HCT116 (cell line): ENCODE measurements at regions not wholly inside any gene's neighbourhood (a gene's known extent, or its start where the extent isn't known, plus 50 kb on each side); places are given as distances from the start of the nearest gene placed in this dataset.

Source experiments
- ATAC-seq: fragments of 200-7000 bp; cut with Tn5 transposase; 2 replicates; pipeline ENCODE4 v1.9.1; 2020; ENCODE audit warnings: mild to moderate bottlenecking, moderate library complexity
- BruUV-seq: library from RNA; stranded (reverse); fragments of 400-500 nt; replicated peaks from 2 replicates; lab custom pipeline; 2021; lab: Mats Ljungman, UMichigan
- CTCF ChIA-PET: fragments of 300-600 bp; sonication (Branson Sonifier 250); formaldehyde crosslinking; loops from one replicate; lab custom pipeline; 2021; ENCODE audit warnings: antibody characterized with exemption; lab: Charles Lee
- POLR2A ChIA-PET: fragments of 300-600, 350-600 bp; sonication (Branson Sonifier 250); formaldehyde crosslinking; loops from one replicate; lab custom pipeline; 2021; ENCODE audit warnings: antibody characterized with exemption; lab: Charles Lee
- RAD21 ChIA-PET, 2 experiments: fragments of 300-600 bp; sonication (Branson Sonifier 250); formaldehyde crosslinking; loops; one replicate each; lab custom pipeline; 2023; ENCODE audit warnings: low total read pairs in 2 of 2; ENCODE audit not compliant: uncharacterized antibody in 2 of 2, unreplicated experiment in 2 of 2, low non-redundant PET in 1 of 2; lab: Charles Lee
- DNase-seq: peaks from one replicate; pipeline ENCODE4 v3.0.0-alpha.2; 2010; ENCODE audit warnings: low read depth, low spot score
- H2AFZ ChIP-seq: fragments of 200-600 bp; shearing (Covaris generic), sonication (generic); 2 replicates; pipeline ENCODE4 v1.6.1; 2017; ENCODE audit warnings: low read depth, mixed run types, mixed read lengths, antibody characterized with exemption, low read length; ENCODE audit not compliant: poor library complexity, severe bottlenecking
- H3K27ac ChIP-seq: 2 replicates; pipeline ENCODE4 v1.5.1; 2012; ENCODE audit warnings: low read depth, low read length
- H3K27me3 ChIP-seq: fragments of 200-600 bp; sonication (generic); 2 replicates; pipeline ENCODE4 v1.6.1; 2016; ENCODE audit warnings: mixed run types, low read length, mixed read lengths; ENCODE audit not compliant: insufficient read depth
- H3K36me3 ChIP-seq, 2 experiments: fragments of 200-500 bp in 1 of 2; fragments of 200-600 bp in 1 of 2; sonication (Bioruptor generic) in 1 of 2; sonication (generic) in 1 of 2; 2 replicates each; pipeline versions ENCODE4 v1.5.1 to v1.6.1; 2014 to 2016; ENCODE audit warnings: low read length in 2 of 2, inconsistent platforms in 1 of 2, mixed read lengths in 1 of 2, mixed run types in 1 of 2; ENCODE audit not compliant: insufficient read depth in 2 of 2, control insufficient read depth in 1 of 2
- H3K4me1 ChIP-seq, 2 experiments: fragments of 200-600 bp in 1 of 2; sonication (generic) in 1 of 2; 2 replicates each; pipeline versions ENCODE4 v1.5.1 to v1.6.1; 2012 to 2017; ENCODE audit warnings: low read length in 2 of 2, inconsistent platforms in 1 of 2, mild to moderate bottlenecking in 1 of 2, mixed read lengths in 1 of 2, mixed run types in 1 of 2, moderate library complexity in 1 of 2; ENCODE audit not compliant: insufficient read depth in 2 of 2, control insufficient read depth in 1 of 2
- H3K4me2 ChIP-seq: fragments of 200-600 bp; sonication (generic); 2 replicates; pipeline ENCODE4 v1.6.1; 2017; ENCODE audit warnings: mixed run types, low read length, mixed read lengths
- H3K4me3 ChIP-seq, 2 experiments: fragments of 200-600 bp in 1 of 2; sonication (generic) in 1 of 2; replicated peaks in 1 of 2; 2 replicates each; pipeline ENCODE4 v1.5.1; 2011 to 2016; ENCODE audit warnings: low read length in 2 of 2, control low read depth in 1 of 2, low read depth in 1 of 2, mild to moderate bottlenecking in 1 of 2, mixed read lengths in 1 of 2, mixed run types in 1 of 2
- H3K79me2 ChIP-seq: fragments of 200-600 bp; sonication (generic); 2 replicates; pipeline ENCODE4 v1.6.1; 2017; ENCODE audit warnings: mild to moderate bottlenecking, mixed run types, low read length, moderate library complexity, mixed read lengths; ENCODE audit not compliant: insufficient read depth
- H3K9ac ChIP-seq: fragments of 200-600 bp; sonication (generic); 2 replicates; pipeline ENCODE4 v1.6.1; 2016; ENCODE audit warnings: low read length, mixed read lengths
- H3K9me2 ChIP-seq: fragments of 200-600 bp; sonication (generic), shearing (Covaris generic); 2 replicates; pipeline ENCODE4 v1.6.1; 2017; ENCODE audit warnings: mixed run types, mild to moderate bottlenecking, moderate library complexity; ENCODE audit not compliant: insufficient read depth
- H3K9me3 ChIP-seq, 2 experiments: fragments of 200-500 bp in 1 of 2; fragments of 200-600 bp in 1 of 2; sonication (Bioruptor generic) in 1 of 2; sonication (generic) in 1 of 2; 2 replicates each; pipeline ENCODE4 v1.6.1; 2014 to 2017; ENCODE audit warnings: low read length in 2 of 2, mixed read lengths in 2 of 2, inconsistent platforms in 1 of 2, low read depth in 1 of 2, mild to moderate bottlenecking in 1 of 2, mixed run types in 1 of 2, moderate library complexity in 1 of 2; ENCODE audit not compliant: control insufficient read depth in 1 of 2, insufficient read depth in 1 of 2
- H4K20me1 ChIP-seq: fragments of 200-600 bp; sonication (generic), shearing (Covaris generic); 2 replicates; pipeline ENCODE4 v1.6.1; 2017; ENCODE audit warnings: mixed run types, mild to moderate bottlenecking, moderate library complexity; ENCODE audit not compliant: insufficient read depth
- CEBPB ChIP-seq: IDR thresholded peaks from 2 replicates; pipeline ENCODE4 v1.6.1; 2012; ENCODE audit warnings: low read depth
- EGR1 ChIP-seq: IDR thresholded peaks from 2 replicates; pipeline ENCODE4 v1.6.1; 2012; ENCODE audit warnings: low read depth
- EZH2 ChIP-seq: fragments of 200-600 bp; sonication (generic); IDR thresholded peaks from 2 replicates; pipeline ENCODE4 v1.6.1; 2017; ENCODE audit warnings: antibody characterized with exemption, mixed run types
- EZH2phosphoT487 ChIP-seq: fragments of 200-600 bp; IDR thresholded peaks from 2 replicates; pipeline ENCODE4 v1.6.1; 2018; ENCODE audit warnings: antibody characterized with exemption, borderline replicate concordance
- JUND ChIP-seq: IDR thresholded peaks from 2 replicates; pipeline ENCODE4 v1.6.1; 2012
- POLR2A ChIP-seq: IDR thresholded peaks from 2 replicates; pipeline ENCODE4 v1.7.0; 2011; ENCODE audit warnings: borderline replicate concordance; ENCODE audit not compliant: insufficient read depth, insufficient read length; ENCODE audit errors: extremely low read depth
- RAD21 ChIP-seq: IDR thresholded peaks from 2 replicates; pipeline ENCODE4 v1.6.1; 2012; ENCODE audit warnings: low read depth, mild to moderate bottlenecking
- SRF ChIP-seq: IDR thresholded peaks from 2 replicates; pipeline ENCODE4 v1.6.1; 2012; ENCODE audit warnings: low read depth
- TCF7L2 ChIP-seq: IDR thresholded peaks from 2 replicates; pipeline ENCODE4 v1.7.0; 2011; ENCODE audit warnings: borderline replicate concordance, inconsistent platforms; ENCODE audit not compliant: insufficient read depth, insufficient read length; ENCODE audit errors: extremely low read depth
- ZBTB33 ChIP-seq: IDR thresholded peaks from 2 replicates; pipeline ENCODE4 v1.6.1; 2011; ENCODE audit warnings: mild to moderate bottlenecking, low read length, moderate library complexity; ENCODE audit not compliant: insufficient replicate concordance; ENCODE audit errors: extremely low read depth
- ZNF274 ChIP-seq: fragments of 200-500 bp; sonication (Bioruptor generic); IDR thresholded peaks from 2 replicates; pipeline ENCODE4 v1.6.1; 2014; ENCODE audit warnings: mild to moderate bottlenecking, low read depth, low read length, inconsistent platforms
- intact Hi-C: fragments of 100-400 bp; cut with micrococcal nuclease; formaldehyde crosslinking; loops from 2 replicates; pipeline ENCODE4 v1.10.0; 2022
- TF ChIP-seq, protein P1 (sequence below): IDR thresholded peaks from 2 replicates; pipeline ENCODE4 v1.6.1; 2012
- TF ChIP-seq, protein P2 (sequence below): IDR thresholded peaks from 2 replicates; pipeline ENCODE4 v1.6.1; 2012; ENCODE audit warnings: low read depth

GRCh38 chr2:120548627-120549608 lies 186.8 kb upstream of the GLI2 start:
- Histone ChIP-seq H3K27me3 (no peaks in the 10 kb centered on the region), H3K4me2 (no peak overlapping the region), H2AFZ (no peak overlapping the region), H3K36me3 (no peaks in the 10 kb centered on the region), H3K79me2 (no peaks in the 10 kb centered on the region), H3K27ac (no peak overlapping the region), H3K9me3 (no peaks in the 10 kb centered on the region), H4K20me1 (no peaks in the 10 kb centered on the region), H3K9ac (no peak overlapping the region), H3K4me1 (peaks cover 4 to 23% of the 10 kb centered on the region in 2 experiments; a peak in 3 of 4 replicates), H3K4me3 (no peak overlapping the region), H3K9me2 (no peaks in the 10 kb centered on the region)
- ChIA-PET POLR2A (no interaction called here), CTCF (interaction anchor here (0.8 to 1.4 kb wide), 2 partner anchors 28 to 206 kb away, joined by 3 read pairs; no protein-coding TSS in a partner anchor), RAD21 (no interaction called here)
- no peak for ATAC-seq
- intact Hi-C loops: no loop called here
- no peak for DNase-seq
- no TSS peak for BruUV-seq
- no peak for TF ChIP-seq RAD21

DNA sequence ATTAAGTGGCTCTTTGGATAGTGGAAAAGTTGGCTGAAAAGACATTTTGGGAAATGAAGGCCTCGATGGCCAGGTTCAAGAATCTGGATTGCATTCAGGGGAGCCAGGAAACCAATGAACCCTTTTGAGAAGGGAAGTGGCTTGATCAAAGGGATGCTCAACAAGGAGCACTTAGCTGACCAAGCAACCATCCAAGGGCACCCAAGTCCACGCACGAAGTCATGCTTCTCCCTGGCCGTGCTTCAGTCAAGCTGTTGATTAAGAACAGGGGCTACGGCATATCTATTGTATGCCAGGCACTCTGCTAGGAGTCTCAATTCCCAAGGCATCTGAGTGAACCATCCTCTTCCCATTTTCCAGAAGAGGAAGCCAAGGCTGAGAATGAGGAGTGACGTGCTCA lies 185.8 kb upstream of the GLI2 start:
- ChIA-PET CTCF (interaction anchor here (1.4 kb wide), 1 partner anchor 206 kb away, joined by 3 read pairs; no protein-coding TSS in a partner anchor), RAD21 (no interaction called here), POLR2A (no interaction called here)
- TF ChIP-seq SRF (no peak), CEBPB (no peak), TCF7L2 (no peak), EGR1 (no peak), ZNF274 (no peak), POLR2A (no peak), ZBTB33 (no peak), EZH2 (no peak), EZH2phosphoT487 (no peak), JUND (no peak)
- TF ChIP-seq, protein P1, sequence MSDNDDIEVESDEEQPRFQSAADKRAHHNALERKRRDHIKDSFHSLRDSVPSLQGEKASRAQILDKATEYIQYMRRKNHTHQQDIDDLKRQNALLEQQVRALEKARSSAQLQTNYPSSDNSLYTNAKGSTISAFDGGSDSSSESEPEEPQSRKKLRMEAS: no peak
- TF ChIP-seq, protein P2, sequence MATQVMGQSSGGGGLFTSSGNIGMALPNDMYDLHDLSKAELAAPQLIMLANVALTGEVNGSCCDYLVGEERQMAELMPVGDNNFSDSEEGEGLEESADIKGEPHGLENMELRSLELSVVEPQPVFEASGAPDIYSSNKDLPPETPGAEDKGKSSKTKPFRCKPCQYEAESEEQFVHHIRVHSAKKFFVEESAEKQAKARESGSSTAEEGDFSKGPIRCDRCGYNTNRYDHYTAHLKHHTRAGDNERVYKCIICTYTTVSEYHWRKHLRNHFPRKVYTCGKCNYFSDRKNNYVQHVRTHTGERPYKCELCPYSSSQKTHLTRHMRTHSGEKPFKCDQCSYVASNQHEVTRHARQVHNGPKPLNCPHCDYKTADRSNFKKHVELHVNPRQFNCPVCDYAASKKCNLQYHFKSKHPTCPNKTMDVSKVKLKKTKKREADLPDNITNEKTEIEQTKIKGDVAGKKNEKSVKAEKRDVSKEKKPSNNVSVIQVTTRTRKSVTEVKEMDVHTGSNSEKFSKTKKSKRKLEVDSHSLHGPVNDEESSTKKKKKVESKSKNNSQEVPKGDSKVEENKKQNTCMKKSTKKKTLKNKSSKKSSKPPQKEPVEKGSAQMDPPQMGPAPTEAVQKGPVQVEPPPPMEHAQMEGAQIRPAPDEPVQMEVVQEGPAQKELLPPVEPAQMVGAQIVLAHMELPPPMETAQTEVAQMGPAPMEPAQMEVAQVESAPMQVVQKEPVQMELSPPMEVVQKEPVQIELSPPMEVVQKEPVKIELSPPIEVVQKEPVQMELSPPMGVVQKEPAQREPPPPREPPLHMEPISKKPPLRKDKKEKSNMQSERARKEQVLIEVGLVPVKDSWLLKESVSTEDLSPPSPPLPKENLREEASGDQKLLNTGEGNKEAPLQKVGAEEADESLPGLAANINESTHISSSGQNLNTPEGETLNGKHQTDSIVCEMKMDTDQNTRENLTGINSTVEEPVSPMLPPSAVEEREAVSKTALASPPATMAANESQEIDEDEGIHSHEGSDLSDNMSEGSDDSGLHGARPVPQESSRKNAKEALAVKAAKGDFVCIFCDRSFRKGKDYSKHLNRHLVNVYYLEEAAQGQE: no peak
- no peaks in the 10 kb centered on the region for H3K79me2 ChIP-seq
- no peaks in the 10 kb centered on the region for H3K9me2 ChIP-seq
- H3K4me2 ChIP-seq: no peak overlapping the region
- DNase-seq (no peak), ATAC-seq (no peak)
- no peaks in the 10 kb centered on the region for H3K27me3 ChIP-seq
- no peak overlapping the region for H2AFZ ChIP-seq
- H3K4me1 ChIP-seq: peaks cover 4 to 23% of the 10 kb centered on the region in 2 experiments; a peak in 3 of 4 replicates
- no peak overlapping the region for H3K27ac ChIP-seq
- no peak overlapping the region for H3K9ac ChIP-seq
- intact Hi-C loops: no loop called here
- H4K20me1 ChIP-seq: no peaks in the 10 kb centered on the region
- no peaks in the 10 kb centered on the region for H3K36me3 ChIP-seq
- no peaks in the 10 kb centered on the region for H3K9me3 ChIP-seq
- BruUV-seq: no TSS peak
- no peak overlapping the region for H3K4me3 ChIP-seq
